Upper lobe of left lung (tissue), 4 donors: ENCODE measurements at regions not wholly inside any gene's neighbourhood (a gene's known extent, or its start where the extent isn't known, plus 50 kb on each side); places are given as distances from the start of the nearest gene placed in this dataset.

Experiments used
- EP300 ChIP-seq, 4 donors: sonication (generic); formaldehyde crosslinking; IDR thresholded peaks; one replicate each; pipeline ENCODE4 v1.5.1; 2017; ENCODE audit warnings: antibody characterized with exemption in 4 of 4, control low read depth in 2 of 4
- POLR2A ChIP-seq, 4 donors: fragments of 450-650 bp; IDR thresholded peaks; one replicate each; pipeline ENCODE4 v1.5.1; 2016 to 2017; ENCODE audit warnings: antibody characterized with exemption in 4 of 4, mild to moderate bottlenecking in 2 of 4
- POLR2AphosphoS5 ChIP-seq, 2 donors: sonication (generic); formaldehyde crosslinking; IDR thresholded peaks; one replicate each; pipeline ENCODE4 v1.5.1; 2017; ENCODE audit warnings: antibody characterized with exemption in 2 of 2
- TF ChIP-seq, protein P1 (sequence below), 6 experiments: fragments of 450-650 bp in 4 of 6; fragments of 200-600 bp in 2 of 6; sonication (generic) in 2 of 6; IDR thresholded peaks; one replicate each; pipeline ENCODE4 v1.5.1; 2016 to 2019; ENCODE audit warnings: antibody characterized with exemption in 6 of 6

DNA sequence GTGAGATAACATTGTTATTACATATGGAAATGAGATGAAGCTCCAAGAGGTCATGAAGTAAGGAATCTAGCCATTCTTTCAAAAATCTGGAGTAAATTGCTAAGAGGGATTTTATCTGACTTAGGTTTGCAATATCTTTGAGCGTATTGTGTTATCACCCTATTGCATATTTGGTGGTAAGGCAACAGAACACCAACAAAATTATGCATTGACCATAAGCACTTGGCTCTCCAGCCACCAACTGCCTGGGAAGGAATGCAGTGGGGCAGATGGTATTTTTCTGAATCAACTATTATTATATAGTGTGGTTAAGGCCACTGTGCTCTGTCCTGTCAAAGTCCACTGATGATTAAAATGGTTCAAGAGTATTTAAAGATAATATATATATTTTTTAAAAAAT is 287.9 kb upstream of the SEMA6D start:
- TF ChIP-seq, protein P1, sequence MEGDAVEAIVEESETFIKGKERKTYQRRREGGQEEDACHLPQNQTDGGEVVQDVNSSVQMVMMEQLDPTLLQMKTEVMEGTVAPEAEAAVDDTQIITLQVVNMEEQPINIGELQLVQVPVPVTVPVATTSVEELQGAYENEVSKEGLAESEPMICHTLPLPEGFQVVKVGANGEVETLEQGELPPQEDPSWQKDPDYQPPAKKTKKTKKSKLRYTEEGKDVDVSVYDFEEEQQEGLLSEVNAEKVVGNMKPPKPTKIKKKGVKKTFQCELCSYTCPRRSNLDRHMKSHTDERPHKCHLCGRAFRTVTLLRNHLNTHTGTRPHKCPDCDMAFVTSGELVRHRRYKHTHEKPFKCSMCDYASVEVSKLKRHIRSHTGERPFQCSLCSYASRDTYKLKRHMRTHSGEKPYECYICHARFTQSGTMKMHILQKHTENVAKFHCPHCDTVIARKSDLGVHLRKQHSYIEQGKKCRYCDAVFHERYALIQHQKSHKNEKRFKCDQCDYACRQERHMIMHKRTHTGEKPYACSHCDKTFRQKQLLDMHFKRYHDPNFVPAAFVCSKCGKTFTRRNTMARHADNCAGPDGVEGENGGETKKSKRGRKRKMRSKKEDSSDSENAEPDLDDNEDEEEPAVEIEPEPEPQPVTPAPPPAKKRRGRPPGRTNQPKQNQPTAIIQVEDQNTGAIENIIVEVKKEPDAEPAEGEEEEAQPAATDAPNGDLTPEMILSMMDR (IDR thresholded peaks at IDR 0.05) = no peak
- TF ChIP-seq POLR2A (IDR thresholded peaks at IDR 0.05) (no peak), POLR2AphosphoS5 (IDR thresholded peaks at IDR 0.05) (no peak), EP300 (IDR thresholded peaks at IDR 0.05) (no peak)
